ENCODE measurements at regions not wholly inside any gene's neighbourhood (a gene's known extent, or its start where the extent isn't known, plus 50 kb on each side); places are given as distances from the start of the nearest gene placed in this dataset.

DNA sequence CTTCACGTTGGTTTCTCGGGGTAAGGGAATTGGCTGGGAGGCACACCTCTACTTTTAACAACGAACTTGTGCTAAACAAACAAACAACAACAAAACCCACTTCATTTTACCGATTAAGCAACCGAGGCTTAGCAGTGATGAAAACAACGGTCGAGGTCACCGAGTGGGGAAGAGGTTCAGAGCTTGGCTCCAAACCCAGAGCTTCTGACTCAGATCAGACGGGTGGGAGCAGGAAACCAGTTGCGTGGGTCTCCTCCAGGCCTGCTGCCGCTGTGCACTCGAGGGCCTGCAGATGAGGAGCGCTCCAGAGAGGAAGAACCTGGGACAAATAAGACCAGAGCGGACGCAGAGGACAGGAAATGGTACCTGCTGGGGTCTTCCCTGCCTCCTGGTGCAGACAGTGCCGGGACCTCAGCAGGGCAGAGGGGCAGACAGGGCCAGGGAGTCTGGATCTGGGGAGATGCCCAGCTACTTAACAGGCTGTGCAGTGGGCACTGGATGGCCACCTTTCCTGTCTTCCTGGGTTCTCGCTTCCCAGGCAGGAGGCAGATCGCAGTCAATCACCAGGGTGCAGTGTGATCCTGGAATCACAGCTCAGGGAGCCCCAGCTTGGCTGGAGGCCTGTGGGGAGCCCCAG lies 99.0 kb upstream of the MEF2A start:
- TF ChIP-seq SP2 (IDR thresholded peaks at IDR 0.05; ENCODE audit: low read length) (no peak), RAD21 (IDR thresholded peaks at IDR 0.05 in 1 of 2, conservative IDR thresholded peaks at IDR 0.05 in 1 of 2; ENCODE audit: low read depth in 2 of 2, low read length in 2 of 2) (no peak), TBP (IDR thresholded peaks at IDR 0.05; ENCODE audit: low read depth, low read length) (no peak), POLR2AphosphoS5 (IDR thresholded peaks at IDR 0.05; ENCODE audit: low read depth, low read length) (no peak), JUN (IDR thresholded peaks at IDR 0.05; ENCODE audit: low read depth, low read length) (no peak), CHD1 (IDR thresholded peaks at IDR 0.05; ENCODE audit: low read depth, low read length) (no peak), POLR2A (IDR thresholded peaks at IDR 0.05; ENCODE audit: control extremely low read depth in 1 of 2, low read depth in 2 of 2, low read length in 2 of 2) (no peak)
- TF ChIP-seq, protein P1, sequence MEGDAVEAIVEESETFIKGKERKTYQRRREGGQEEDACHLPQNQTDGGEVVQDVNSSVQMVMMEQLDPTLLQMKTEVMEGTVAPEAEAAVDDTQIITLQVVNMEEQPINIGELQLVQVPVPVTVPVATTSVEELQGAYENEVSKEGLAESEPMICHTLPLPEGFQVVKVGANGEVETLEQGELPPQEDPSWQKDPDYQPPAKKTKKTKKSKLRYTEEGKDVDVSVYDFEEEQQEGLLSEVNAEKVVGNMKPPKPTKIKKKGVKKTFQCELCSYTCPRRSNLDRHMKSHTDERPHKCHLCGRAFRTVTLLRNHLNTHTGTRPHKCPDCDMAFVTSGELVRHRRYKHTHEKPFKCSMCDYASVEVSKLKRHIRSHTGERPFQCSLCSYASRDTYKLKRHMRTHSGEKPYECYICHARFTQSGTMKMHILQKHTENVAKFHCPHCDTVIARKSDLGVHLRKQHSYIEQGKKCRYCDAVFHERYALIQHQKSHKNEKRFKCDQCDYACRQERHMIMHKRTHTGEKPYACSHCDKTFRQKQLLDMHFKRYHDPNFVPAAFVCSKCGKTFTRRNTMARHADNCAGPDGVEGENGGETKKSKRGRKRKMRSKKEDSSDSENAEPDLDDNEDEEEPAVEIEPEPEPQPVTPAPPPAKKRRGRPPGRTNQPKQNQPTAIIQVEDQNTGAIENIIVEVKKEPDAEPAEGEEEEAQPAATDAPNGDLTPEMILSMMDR (IDR thresholded peaks at IDR 0.05; ENCODE audit: control extremely low read depth in 1 of 3, insufficient read depth in 1 of 3, low read depth in 1 of 3, low read length in 3 of 3): no peak

Measured in H1 (cell line).